ENCODE measurements at regions not wholly inside any gene's neighbourhood (a gene's known extent, or its start where the extent isn't known, plus 50 kb on each side); places are given as distances from the start of the nearest gene placed in this dataset.

DNA sequence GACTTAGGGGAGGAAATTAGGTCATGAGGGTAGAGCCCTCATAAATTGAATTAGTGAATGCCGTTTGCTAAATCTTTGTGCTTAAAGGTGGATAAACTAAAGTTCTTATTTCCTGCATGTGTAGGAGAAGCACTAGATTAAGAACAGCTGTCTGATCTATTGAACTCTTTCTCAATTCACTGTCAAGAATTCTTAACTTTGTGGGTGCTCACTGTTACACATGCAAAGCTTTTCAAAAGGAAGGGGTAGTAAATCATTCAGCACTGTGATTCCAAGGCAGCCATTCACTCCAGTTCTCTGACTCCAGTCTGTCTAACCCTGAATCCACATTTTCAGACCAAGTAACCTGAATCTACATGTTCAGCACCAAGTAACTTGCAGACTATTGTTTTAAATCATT lies 1520.1 kb downstream of the PCDH18 start:
- Histone ChIP-seq H3K27ac (ENCODE audit: low read depth, low read length) (no peak overlapping the region), H3K79me2 (ENCODE audit: control insufficient read depth, insufficient read depth, low read length, unreplicated experiment) (no peaks in the 10 kb centered on the region), H3K4me3 (ENCODE audit: low read depth, low read length) (no peak overlapping the region), H3K4me1 (ENCODE audit: control insufficient read depth, insufficient read depth, low read length, unreplicated experiment) (no peaks in the 10 kb centered on the region), H3K36me3 (ENCODE audit: insufficient read depth, low read length) (no peaks in the 10 kb centered on the region), H2AFZ (ENCODE audit: low read length, unreplicated experiment) (no peak overlapping the region), H3K27me3 (ENCODE audit: insufficient read depth, low read length) (no peaks in the 10 kb centered on the region)

- H3K79me2 ChIP-seq (ENCODE audit: control insufficient read depth, insufficient read depth, low read length, unreplicated experiment), result no peaks in the 10 kb centered on the region
- no peak overlapping the region for H2AFZ ChIP-seq (ENCODE audit: low read length, unreplicated experiment)
- H3K4me3 ChIP-seq (ENCODE audit: low read depth, low read length), result no peak overlapping the region
- H3K36me3 ChIP-seq (ENCODE audit: insufficient read depth, low read length), result no peaks in the 10 kb centered on the region
- no peaks in the 10 kb centered on the region for H3K27me3 ChIP-seq (ENCODE audit: insufficient read depth, low read length)
- no peak overlapping the region for H3K27ac ChIP-seq (ENCODE audit: low read depth, low read length)
- no peaks in the 10 kb centered on the region for H3K4me1 ChIP-seq (ENCODE audit: control insufficient read depth, insufficient read depth, low read length, unreplicated experiment)
Observed at GRCh38 chr4:136009258-136009832, 1522.9 kb downstream of the PCDH18 start.

GRCh38 chr4:136007991-136008390 lies 1524.3 kb downstream of the PCDH18 start:
- Histone ChIP-seq H3K27me3 (ENCODE audit: insufficient read depth, low read length) (no peaks in the 10 kb centered on the region), H3K27ac (ENCODE audit: low read depth, low read length) (no peak overlapping the region), H3K36me3 (ENCODE audit: insufficient read depth, low read length) (no peaks in the 10 kb centered on the region), H3K79me2 (ENCODE audit: control insufficient read depth, insufficient read depth, low read length, unreplicated experiment) (no peaks in the 10 kb centered on the region), H3K4me3 (ENCODE audit: low read depth, low read length) (no peak overlapping the region), H3K4me1 (ENCODE audit: control insufficient read depth, insufficient read depth, low read length, unreplicated experiment) (no peaks in the 10 kb centered on the region), H2AFZ (ENCODE audit: low read length, unreplicated experiment) (no peak overlapping the region)

DNA sequence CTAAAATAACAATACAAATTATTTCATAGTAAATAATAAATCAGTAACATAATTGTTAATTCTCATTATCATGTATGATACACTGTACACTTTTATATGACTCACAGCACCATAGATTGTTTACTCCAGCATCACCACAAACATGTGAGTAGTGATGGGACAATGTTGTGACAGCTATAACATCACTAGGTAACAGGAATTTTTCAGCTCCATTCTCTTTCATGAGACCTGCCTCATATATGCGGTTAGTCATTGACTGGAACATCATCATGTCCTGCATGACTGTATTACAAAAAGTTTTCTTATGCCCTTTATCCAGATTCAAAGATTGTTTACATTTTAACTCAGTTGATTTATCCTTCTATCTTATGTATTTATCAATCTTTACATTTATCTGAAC lies 1530.0 kb downstream of the PCDH18 start:
- Histone ChIP-seq H3K27ac (ENCODE audit: low read depth, low read length) (no peak overlapping the region), H3K4me1 (ENCODE audit: control insufficient read depth, insufficient read depth, low read length, unreplicated experiment) (no peaks in the 10 kb centered on the region), H3K36me3 (ENCODE audit: insufficient read depth, low read length) (no peaks in the 10 kb centered on the region), H3K4me3 (ENCODE audit: low read depth, low read length) (no peak overlapping the region), H3K79me2 (ENCODE audit: control insufficient read depth, insufficient read depth, low read length, unreplicated experiment) (no peaks in the 10 kb centered on the region), H3K27me3 (ENCODE audit: insufficient read depth, low read length) (no peaks in the 10 kb centered on the region), H2AFZ (ENCODE audit: low read length, unreplicated experiment) (no peak overlapping the region)

DNA sequence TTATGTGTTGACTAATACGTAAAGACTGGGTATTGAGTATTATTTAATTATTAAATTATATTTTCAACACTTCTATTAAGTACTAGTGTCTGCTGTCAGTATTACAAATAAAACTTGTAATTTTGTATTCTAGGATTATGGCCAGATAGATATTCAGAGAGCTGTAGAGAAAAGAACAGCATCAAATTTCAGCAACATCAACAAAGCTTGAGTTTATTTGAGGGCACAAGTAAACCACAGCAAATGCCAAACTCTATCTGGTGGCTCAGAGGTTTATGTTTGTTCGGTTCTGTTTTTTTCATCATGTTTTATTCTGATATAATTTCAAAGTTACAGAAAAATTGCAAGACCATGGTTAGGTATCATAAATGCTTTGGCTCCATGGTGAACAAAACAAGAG lies 1530.5 kb downstream of the PCDH18 start:
- Histone ChIP-seq H3K4me3 (ENCODE audit: low read depth, low read length) (no peak overlapping the region), H3K4me1 (ENCODE audit: control insufficient read depth, insufficient read depth, low read length, unreplicated experiment) (no peaks in the 10 kb centered on the region), H3K36me3 (ENCODE audit: insufficient read depth, low read length) (no peaks in the 10 kb centered on the region), H3K79me2 (ENCODE audit: control insufficient read depth, insufficient read depth, low read length, unreplicated experiment) (no peaks in the 10 kb centered on the region), H3K27ac (ENCODE audit: low read depth, low read length) (no peak overlapping the region), H2AFZ (ENCODE audit: low read length, unreplicated experiment) (no peak overlapping the region), H3K27me3 (ENCODE audit: insufficient read depth, low read length) (no peaks in the 10 kb centered on the region)

DNA sequence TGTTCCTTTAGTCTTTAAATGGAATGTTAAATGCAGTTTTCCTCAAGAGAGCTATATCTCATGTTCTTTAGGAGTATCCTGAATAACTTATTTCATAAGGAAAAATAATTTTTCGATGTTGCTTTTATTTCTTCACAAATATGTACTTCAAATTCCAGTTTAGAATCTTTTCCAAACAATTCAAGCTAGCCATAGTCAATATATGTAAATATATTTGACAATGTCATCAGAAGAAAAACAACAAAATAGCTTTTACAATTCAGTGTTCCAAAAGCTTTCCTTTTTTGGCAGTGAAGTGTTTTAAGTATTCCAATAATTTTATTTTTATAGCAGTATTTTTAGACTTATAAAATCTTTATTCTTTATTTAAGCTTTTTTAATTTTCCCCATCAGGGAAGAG lies 1532.0 kb downstream of the PCDH18 start:
- no peak overlapping the region for H3K27ac ChIP-seq (ENCODE audit: low read depth, low read length)
- H3K36me3 ChIP-seq (ENCODE audit: insufficient read depth, low read length), result no peaks in the 10 kb centered on the region
- no peak overlapping the region for H2AFZ ChIP-seq (ENCODE audit: low read length, unreplicated experiment)
- no peaks in the 10 kb centered on the region for H3K4me1 ChIP-seq (ENCODE audit: control insufficient read depth, insufficient read depth, low read length, unreplicated experiment)
- no peaks in the 10 kb centered on the region for H3K27me3 ChIP-seq (ENCODE audit: insufficient read depth, low read length)
- H3K4me3 ChIP-seq (ENCODE audit: low read depth, low read length), result no peak overlapping the region
- no peaks in the 10 kb centered on the region for H3K79me2 ChIP-seq (ENCODE audit: control insufficient read depth, insufficient read depth, low read length, unreplicated experiment)

DNA sequence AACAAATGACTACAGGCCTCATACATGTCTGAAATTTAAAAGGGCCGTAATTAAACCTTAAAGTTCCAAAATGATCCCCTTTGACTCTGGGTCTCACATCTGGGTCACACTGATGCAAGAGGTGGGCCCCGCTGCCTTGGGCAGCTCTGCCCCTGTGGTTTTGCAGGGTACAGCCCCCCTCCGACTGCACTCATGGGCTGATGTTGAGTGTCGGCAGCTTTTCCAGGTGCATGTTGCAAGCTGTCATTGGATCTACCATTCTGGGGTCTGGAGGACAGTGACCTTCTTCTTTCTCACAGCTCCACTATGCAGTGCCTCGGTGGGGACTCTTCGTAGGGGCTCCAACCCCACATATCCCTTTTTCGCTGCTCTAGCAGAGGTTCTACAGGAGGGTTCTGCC lies 1537.9 kb downstream of the PCDH18 start:
- Histone ChIP-seq H3K4me3 (ENCODE audit: low read depth, low read length) (no peak overlapping the region), H3K36me3 (ENCODE audit: insufficient read depth, low read length) (no peaks in the 10 kb centered on the region), H3K79me2 (ENCODE audit: control insufficient read depth, insufficient read depth, low read length, unreplicated experiment) (no peaks in the 10 kb centered on the region), H3K27ac (ENCODE audit: low read depth, low read length) (no peak overlapping the region), H3K4me1 (ENCODE audit: control insufficient read depth, insufficient read depth, low read length, unreplicated experiment) (no peaks in the 10 kb centered on the region), H2AFZ (ENCODE audit: low read length, unreplicated experiment) (no peak overlapping the region), H3K27me3 (ENCODE audit: insufficient read depth, low read length) (no peaks in the 10 kb centered on the region)

DNA sequence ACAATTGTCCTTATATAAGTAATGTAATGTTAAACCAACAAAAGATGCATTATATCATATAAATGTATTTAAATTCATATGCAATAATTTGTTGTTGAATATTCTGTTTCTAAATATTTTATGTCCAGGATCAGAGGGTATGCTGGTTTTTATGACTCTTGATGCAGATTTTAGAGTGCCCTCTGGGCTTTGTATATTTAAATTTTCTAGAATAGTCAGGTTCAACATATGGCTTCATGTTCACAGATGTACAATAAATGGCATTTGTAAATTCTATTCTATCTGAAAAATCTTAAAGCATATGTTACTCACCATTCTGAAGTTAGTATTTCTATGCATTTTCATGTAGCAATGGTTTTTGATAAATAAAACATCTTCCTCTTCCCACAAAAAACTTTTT lies 1555.4 kb downstream of the PCDH18 start:
- no peak overlapping the region for H2AFZ ChIP-seq (ENCODE audit: low read length, unreplicated experiment)
- no peaks in the 10 kb centered on the region for H3K4me1 ChIP-seq (ENCODE audit: control insufficient read depth, insufficient read depth, low read length, unreplicated experiment)
- no peaks in the 10 kb centered on the region for H3K27me3 ChIP-seq (ENCODE audit: insufficient read depth, low read length)
- no peaks in the 10 kb centered on the region for H3K79me2 ChIP-seq (ENCODE audit: control insufficient read depth, insufficient read depth, low read length, unreplicated experiment)
- no peaks in the 10 kb centered on the region for H3K36me3 ChIP-seq (ENCODE audit: insufficient read depth, low read length)
- H3K27ac ChIP-seq (ENCODE audit: low read depth, low read length), result no peak overlapping the region
- H3K4me3 ChIP-seq (ENCODE audit: low read depth, low read length), result no peak overlapping the region

GRCh38 chr4:135966936-135967335 lies 1565.4 kb downstream of the PCDH18 start:
- Histone ChIP-seq H3K27me3 (ENCODE audit: insufficient read depth, low read length) (no peaks in the 10 kb centered on the region), H3K36me3 (ENCODE audit: insufficient read depth, low read length) (no peaks in the 10 kb centered on the region), H2AFZ (ENCODE audit: low read length, unreplicated experiment) (no peak overlapping the region), H3K4me3 (ENCODE audit: low read depth, low read length) (no peak overlapping the region), H3K4me1 (ENCODE audit: control insufficient read depth, insufficient read depth, low read length, unreplicated experiment) (no peaks in the 10 kb centered on the region), H3K27ac (ENCODE audit: low read depth, low read length) (no peak overlapping the region), H3K79me2 (ENCODE audit: control insufficient read depth, insufficient read depth, low read length, unreplicated experiment) (no peaks in the 10 kb centered on the region)

DNA sequence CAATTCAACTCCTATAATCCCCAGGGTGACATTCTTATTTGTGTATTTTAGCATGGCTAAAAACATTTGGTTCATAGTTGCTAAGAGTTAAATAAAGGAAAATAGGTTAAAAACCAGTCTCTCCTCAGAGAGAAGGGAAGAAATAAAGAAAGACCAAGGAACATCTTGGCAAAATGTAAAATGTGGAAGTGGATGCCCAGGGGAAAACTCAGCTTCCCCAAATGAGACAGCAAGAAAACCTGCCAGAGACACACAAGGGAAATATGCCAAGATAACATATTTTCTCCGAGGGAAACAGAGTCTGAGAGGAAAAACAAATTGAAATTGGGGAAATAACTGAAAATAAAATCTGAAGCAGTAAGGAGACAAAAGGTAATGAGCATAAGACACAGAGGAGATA lies 1569.3 kb downstream of the PCDH18 start:
- Histone ChIP-seq H3K4me1 (ENCODE audit: control insufficient read depth, insufficient read depth, low read length, unreplicated experiment) (no peaks in the 10 kb centered on the region), H3K27ac (ENCODE audit: low read depth, low read length) (no peak overlapping the region), H3K36me3 (ENCODE audit: insufficient read depth, low read length) (no peaks in the 10 kb centered on the region), H3K27me3 (ENCODE audit: insufficient read depth, low read length) (no peaks in the 10 kb centered on the region), H2AFZ (ENCODE audit: low read length, unreplicated experiment) (no peak overlapping the region), H3K4me3 (ENCODE audit: low read depth, low read length) (no peak overlapping the region), H3K79me2 (ENCODE audit: control insufficient read depth, insufficient read depth, low read length, unreplicated experiment) (no peaks in the 10 kb centered on the region)

GRCh38 chr4:135949931-135950330 lies 1582.4 kb downstream of the PCDH18 start:
- Histone ChIP-seq H3K79me2 (ENCODE audit: control insufficient read depth, insufficient read depth, low read length, unreplicated experiment) (no peaks in the 10 kb centered on the region), H3K4me3 (ENCODE audit: low read depth, low read length) (no peak overlapping the region), H2AFZ (ENCODE audit: low read length, unreplicated experiment) (no peak overlapping the region), H3K4me1 (ENCODE audit: control insufficient read depth, insufficient read depth, low read length, unreplicated experiment) (no peaks in the 10 kb centered on the region), H3K27ac (ENCODE audit: low read depth, low read length) (no peak overlapping the region), H3K36me3 (ENCODE audit: insufficient read depth, low read length) (no peaks in the 10 kb centered on the region), H3K27me3 (ENCODE audit: insufficient read depth, low read length) (no peaks in the 10 kb centered on the region)

All from ACC112 (cell line).